Mesodermal cell (in vitro differentiated cells): ENCODE measurements at regions not wholly inside any gene's neighbourhood (a gene's known extent, or its start where the extent isn't known, plus 50 kb on each side); places are given as distances from the start of the nearest gene placed in this dataset.

Source experiments
- H3K27ac ChIP-seq: 2 replicates; pipeline ENCODE4 v1.7.0; 2013; ENCODE audit warnings: mild to moderate bottlenecking, low read depth, low read length, moderate library complexity; ENCODE audit not compliant: severe bottlenecking
- H3K36me3 ChIP-seq: 2 replicates; pipeline ENCODE4 v1.7.1; 2013; ENCODE audit warnings: mild to moderate bottlenecking, low read length, moderate library complexity; ENCODE audit not compliant: control insufficient read depth, insufficient read depth
- H3K4me1 ChIP-seq: one replicate; pipeline ENCODE4 v1.7.1; 2013; ENCODE audit warnings: mild to moderate bottlenecking, low read length; ENCODE audit not compliant: insufficient read depth, control insufficient read depth, poor library complexity, severe bottlenecking
- H3K4me3 ChIP-seq: 2 replicates; pipeline ENCODE4 v1.7.0; 2013; ENCODE audit warnings: low read length, control low read depth, mild to moderate bottlenecking; ENCODE audit not compliant: insufficient read depth, poor library complexity, severe bottlenecking; ENCODE audit errors: extremely low read depth
- H3K9me3 ChIP-seq: 2 replicates; pipeline ENCODE4 v1.7.1; 2013; ENCODE audit warnings: mild to moderate bottlenecking, low read length, moderate library complexity; ENCODE audit not compliant: control insufficient read depth
- WGBS, 2 experiments: methylation state at CpG; one replicate each; pipeline ENCODE4 v1.1.5; 2013; ENCODE audit warnings: missing lambda C conversion rate in 2 of 2; ENCODE audit not compliant: insufficient coverage in 2 of 2; 5-methylcytosine and 5-hydroxymethylcytosine counted together

DNA sequence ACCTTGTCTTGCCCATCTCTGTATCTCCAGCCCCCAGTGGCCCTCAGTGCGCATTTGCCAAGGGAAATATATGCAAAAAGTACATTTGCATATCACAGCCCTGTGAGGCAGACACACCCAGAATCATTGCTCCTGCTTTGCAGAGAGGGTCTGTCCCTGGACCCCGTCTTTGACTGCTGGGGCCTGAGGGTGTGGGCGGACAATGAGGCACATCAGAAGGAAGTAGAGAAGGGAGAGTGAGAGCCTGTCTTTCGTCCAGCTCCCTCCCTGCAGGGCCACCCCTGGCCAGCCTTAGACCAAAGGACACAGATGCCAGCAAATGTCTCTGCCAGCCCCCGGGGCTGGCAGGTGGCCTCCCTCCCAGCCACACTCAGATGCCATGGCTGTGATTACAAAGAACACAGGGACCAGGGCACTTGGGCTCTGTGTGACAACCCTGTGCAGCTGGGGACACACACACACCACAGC, 516.2 kb upstream of the MYT1L start:
- H3K36me3 ChIP-seq: no peaks in the 10 kb centered on the region
- H3K9me3 ChIP-seq: no peaks in the 10 kb centered on the region
- no peak overlapping the region for H3K4me3 ChIP-seq
- no peaks in the 10 kb centered on the region for H3K4me1 ChIP-seq
- H3K27ac ChIP-seq: no peak overlapping the region
- WGBS, 2 experiments: 76 to 83% methylated on average over 3 to 4 of the region's 5 CpGs

- Histone ChIP-seq H3K36me3 (no peaks in the 10 kb centered on the region), H3K4me3 (no peak overlapping the region), H3K4me1 (no peaks in the 10 kb centered on the region), H3K27ac (peak overlapping the region; percentile 2), H3K9me3 (no peaks in the 10 kb centered on the region)
- 82 to 90% methylated on average over 16 to 17 of the region's 17 CpGs for WGBS, 2 experiments
Measured at GRCh38 chr2:2846332-2847208, 515.5 kb upstream of the MYT1L start.

DNA sequence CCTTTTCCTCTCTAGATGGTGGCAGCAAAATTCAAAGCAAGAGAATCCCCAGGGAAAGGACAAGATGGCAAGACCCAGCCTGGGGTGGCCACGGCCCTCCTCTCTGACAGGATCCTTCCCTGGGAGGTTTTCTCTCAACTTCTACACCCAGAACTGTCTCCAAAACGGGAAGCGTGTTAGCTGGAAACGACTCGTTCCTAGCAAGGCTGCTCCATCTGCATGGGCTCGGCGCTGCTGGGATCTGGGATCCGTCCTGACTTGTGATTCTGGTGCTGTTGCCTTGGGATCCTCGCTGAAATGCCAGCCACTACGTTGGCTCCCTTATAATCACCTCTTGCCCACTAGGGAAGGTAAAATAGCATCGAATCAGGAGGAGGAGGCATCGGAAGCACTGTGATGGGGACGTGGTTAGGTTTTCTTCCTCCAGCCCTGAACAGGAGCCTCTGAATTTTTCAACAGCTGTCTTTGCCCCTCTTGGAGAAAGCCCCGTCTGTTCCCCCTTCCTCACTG, 514.8 kb upstream of the MYT1L start:
- Histone ChIP-seq H3K36me3 (no peaks in the 10 kb centered on the region), H3K9me3 (no peaks in the 10 kb centered on the region), H3K4me3 (no peak overlapping the region), H3K27ac (peak overlapping the region; percentile 2), H3K4me1 (no peaks in the 10 kb centered on the region)
- WGBS, 2 experiments: 92 to 93% methylated on average over 10 to 11 of the region's 14 CpGs

- H3K36me3 ChIP-seq: no peaks in the 10 kb centered on the region
- no peaks in the 10 kb centered on the region for H3K9me3 ChIP-seq
- no peak overlapping the region for H3K27ac ChIP-seq
- no peaks in the 10 kb centered on the region for H3K4me1 ChIP-seq
- WGBS, 2 experiments: 93 to 96% methylated on average over 9 of the region's 11 CpGs
- H3K4me3 ChIP-seq: no peak overlapping the region
Measured at GRCh38 chr2:2845267-2845666, 514.2 kb upstream of the MYT1L start.

- Histone ChIP-seq H3K27ac (no peak overlapping the region), H3K9me3 (no peaks in the 10 kb centered on the region), H3K4me1 (no peaks in the 10 kb centered on the region), H3K4me3 (no peak overlapping the region), H3K36me3 (no peaks in the 10 kb centered on the region)
- 91 to 98% methylated on average over 9 of the region's 11 CpGs for WGBS, 2 experiments
Measured at GRCh38 chr2:2843969-2844548, 513.0 kb upstream of the MYT1L start.

DNA sequence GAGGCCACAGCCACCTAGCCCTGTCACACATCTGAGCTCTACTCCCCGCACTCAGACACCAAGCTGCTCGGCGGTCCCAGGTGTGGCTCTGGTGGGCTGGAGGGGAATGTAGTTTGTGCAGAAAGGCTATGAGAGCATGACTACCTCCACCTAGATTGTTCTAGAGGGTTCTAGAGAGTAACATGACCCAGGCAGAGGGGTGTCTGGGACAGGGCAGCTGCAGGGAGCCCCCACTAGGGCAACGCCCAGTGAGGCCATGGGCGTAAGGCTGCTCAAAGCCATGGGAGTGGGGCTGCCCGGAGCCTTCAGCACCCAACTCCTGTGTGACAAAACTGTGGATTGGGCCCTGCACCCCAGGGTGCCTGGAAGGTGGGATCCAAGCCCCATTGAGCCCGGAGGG, 511.4 kb upstream of the MYT1L start:
- Histone ChIP-seq H3K27ac (no peak overlapping the region), H3K36me3 (no peaks in the 10 kb centered on the region), H3K9me3 (no peaks in the 10 kb centered on the region), H3K4me1 (no peaks in the 10 kb centered on the region), H3K4me3 (no peak overlapping the region)
- 83 to 95% methylated on average over 4 of the region's 7 CpGs for WGBS, 2 experiments

DNA sequence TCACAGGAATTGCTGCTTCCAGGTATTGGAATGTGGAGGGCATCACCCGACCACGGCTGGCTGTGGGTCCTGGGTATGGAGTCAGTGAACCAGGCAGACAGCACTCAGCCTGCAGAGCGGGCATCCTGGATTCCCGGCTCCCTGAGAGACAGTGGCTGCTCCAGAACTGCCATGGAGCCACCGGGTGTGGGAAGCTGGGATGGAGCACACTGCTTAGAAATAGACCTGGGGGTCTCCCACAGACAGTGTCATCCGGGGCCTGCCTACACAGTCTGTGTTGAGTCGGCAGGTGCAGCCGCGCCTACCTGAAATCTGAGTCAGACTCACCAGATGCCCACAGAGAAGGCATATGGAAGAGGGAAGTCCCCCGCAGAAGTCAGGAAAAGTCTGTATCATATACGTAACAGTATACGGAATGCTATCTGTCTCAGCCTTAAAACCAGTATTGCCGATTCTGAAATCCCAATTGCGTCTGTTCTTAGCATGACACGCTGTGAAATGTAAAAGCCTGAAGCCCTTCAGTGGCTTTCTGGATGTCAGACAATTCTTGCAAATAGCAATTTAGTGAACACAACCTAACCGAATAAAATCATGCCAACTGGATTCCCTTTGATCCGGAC, 509.7 kb upstream of the MYT1L start:
- H3K4me1 ChIP-seq: no peaks in the 10 kb centered on the region
- no peak overlapping the region for H3K27ac ChIP-seq
- no peak overlapping the region for H3K4me3 ChIP-seq
- no peaks in the 10 kb centered on the region for H3K36me3 ChIP-seq
- WGBS, 2 experiments: 93 to 95% methylated on average over 16 to 17 of the region's 17 CpGs
- H3K9me3 ChIP-seq: no peaks in the 10 kb centered on the region

GRCh38 chr2:2839782-2840531, 508.9 kb upstream of the MYT1L start:
- Histone ChIP-seq H3K4me1 (no peaks in the 10 kb centered on the region), H3K4me3 (no peak overlapping the region), H3K36me3 (no peaks in the 10 kb centered on the region), H3K9me3 (no peaks in the 10 kb centered on the region), H3K27ac (no peak overlapping the region)
- WGBS, 2 experiments: 85 to 91% methylated on average over 12 to 13 of the region's 13 CpGs

DNA sequence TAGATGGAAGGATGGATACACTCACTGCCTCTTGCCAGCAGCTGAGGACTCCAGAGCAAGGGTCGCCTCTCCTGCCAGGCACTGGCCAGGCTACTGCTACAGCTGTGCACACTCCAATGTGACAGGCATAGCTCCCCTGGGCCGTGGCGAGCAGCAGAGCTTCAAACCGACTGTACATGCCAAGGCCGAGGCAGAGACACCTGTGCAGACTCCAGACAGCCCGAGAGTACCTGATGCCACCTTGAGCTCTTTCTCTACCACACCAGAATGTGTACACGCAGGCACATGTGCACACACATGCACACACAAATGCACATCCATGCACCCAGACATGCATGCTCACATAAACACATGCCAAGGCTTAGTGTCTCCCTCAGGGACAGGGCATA, 508.3 kb upstream of the MYT1L start:
- WGBS, 2 experiments: 83 to 86% methylated on average over 4 to 7 of the region's 7 CpGs
- H3K36me3 ChIP-seq: no peaks in the 10 kb centered on the region
- no peaks in the 10 kb centered on the region for H3K4me1 ChIP-seq
- no peak overlapping the region for H3K27ac ChIP-seq
- no peak overlapping the region for H3K4me3 ChIP-seq
- H3K9me3 ChIP-seq: no peaks in the 10 kb centered on the region

- no peak overlapping the region for H3K4me3 ChIP-seq
- no peak overlapping the region for H3K27ac ChIP-seq
- H3K9me3 ChIP-seq: no peaks in the 10 kb centered on the region
- no peaks in the 10 kb centered on the region for H3K36me3 ChIP-seq
- 80 to 97% methylated on average over 3 of the region's 3 CpGs for WGBS, 2 experiments
- no peaks in the 10 kb centered on the region for H3K4me1 ChIP-seq
Measured at GRCh38 chr2:2838548-2838845, 507.4 kb upstream of the MYT1L start.
